A549 (cell line): ENCODE measurements at regions not wholly inside any gene's neighbourhood (a gene's known extent, or its start where the extent isn't known, plus 50 kb on each side); places are given as distances from the start of the nearest gene placed in this dataset.

Source experiments
- ATAC-seq, 2 experiments: fragments of 200-7000 bp in 1 of 2; fragments of >200 bp in 1 of 2; cut with Nextera tagmentation in 1 of 2; cut with Tn5 transposase in 1 of 2; 3 replicates each; pipeline versions ENCODE4 v1.8.0 to v1.9.1; 2018 to 2020; ENCODE audit warnings: mild to moderate bottlenecking in 1 of 2, moderate library complexity in 1 of 2
- CTCF ChIA-PET: fragments of 300-600 bp; sonication (Branson Sonifier 250); formaldehyde crosslinking; extraction: SDS; loops from one replicate; lab custom pipeline; 2021; ENCODE audit warnings: antibody characterized with exemption, inconsistent platforms; lab: Yijun Ruan, JAX
- POLR2A ChIA-PET: fragments of 350-600 bp; formaldehyde crosslinking; extraction: SDS; loops from one replicate; lab custom pipeline; 2021; ENCODE audit warnings: antibody characterized with exemption, inconsistent platforms; lab: Yijun Ruan, JAX
- DNase-seq, 2 experiments: peaks; one replicate each; pipeline versions ENCODE4 v3.0.0 to v3.0.0-alpha.2; 2011 to 2016; ENCODE audit warnings: low read depth in 1 of 2, low spot score in 1 of 2
- FAIRE-seq: peaks from 2 replicates; lab custom pipeline; 2011; peaks lifted over from hg19 to GRCh38; lab: Jason Lieb, UNC
- H3K27ac ChIP-seq, 2 experiments: fragments of >200 bp; sonication (Bioruptor Twin); formaldehyde crosslinking; 3 replicates each; pipeline ENCODE4 v1.5.1; 2016 to 2017
- H3K4me1 ChIP-seq: fragments of >200 bp; sonication (Bioruptor Twin); formaldehyde crosslinking; 3 replicates; pipeline ENCODE4 v1.6.1; 2016
- H3K4me2 ChIP-seq: fragments of >200 bp; sonication (Bioruptor Twin); formaldehyde crosslinking; 3 replicates; pipeline ENCODE4 v1.6.1; 2016
- H3K4me3 ChIP-seq: fragments of >200 bp; sonication (Bioruptor Twin); formaldehyde crosslinking; 3 replicates; pipeline ENCODE4 v1.5.1; 2016
- H3K9me3 ChIP-seq: fragments of >200 bp; sonication (Bioruptor Twin); formaldehyde crosslinking; 3 replicates; pipeline ENCODE4 v1.6.1; 2016
- ATOH8 ChIP-seq: fragments of 250-450 bp; sonication (Bioruptor Pico); IDR thresholded peaks from 2 replicates; pipeline ENCODE4 v1.5.0; 2020; ENCODE audit warnings: low read depth, mild to moderate bottlenecking, moderate library complexity
- CEBPB ChIP-seq, 2 experiments: fragments of >200 bp in 1 of 2; sonication (Bioruptor Twin) in 1 of 2; formaldehyde crosslinking in 1 of 2; IDR thresholded peaks; 2 replicates each; pipeline ENCODE4 v1.6.1; 2012 to 2016
- ESRRA ChIP-seq: fragments of 150-350 bp; IDR thresholded peaks from 2 replicates; pipeline ENCODE4 v1.6.1; 2014; ENCODE audit warnings: mild to moderate bottlenecking, low read length, borderline replicate concordance
- FOSB ChIP-seq: fragments of 250-450 bp; sonication (Bioruptor Pico); IDR thresholded peaks from 2 replicates; pipeline ENCODE4 v1.5.0; 2020; ENCODE audit warnings: mild to moderate bottlenecking, moderate library complexity
- HDAC2 ChIP-seq: fragments of 200-600 bp; sonication (generic); IDR thresholded peaks from 2 replicates; pipeline ENCODE4 v1.6.1; 2016
- HEYL ChIP-seq: fragments of 250-450 bp; sonication (Bioruptor Pico); IDR thresholded peaks from 2 replicates; pipeline ENCODE4 v1.8.0; 2021; ENCODE audit warnings: mild to moderate bottlenecking, moderate library complexity
- MAFK ChIP-seq: fragments of 450-650 bp; IDR thresholded peaks from 2 replicates; pipeline ENCODE4 v1.6.1; 2014; ENCODE audit not compliant: partially characterized antibody
- MYC ChIP-seq: IDR thresholded peaks from 2 replicates; pipeline ENCODE4 v1.6.1; 2012; ENCODE audit warnings: mild to moderate bottlenecking, inconsistent platforms, low read length, improper control_type of control experiment, borderline replicate concordance
- NPAS2 ChIP-seq: fragments of 250-450 bp; sonication (Bioruptor Pico); IDR thresholded peaks from 2 replicates; pipeline ENCODE4 v1.8.0; 2022; ENCODE audit warnings: mild to moderate bottlenecking, moderate library complexity, borderline replicate concordance
- NR3C1 ChIP-seq: fragments of >200 bp; sonication (Bioruptor Twin); formaldehyde crosslinking; IDR thresholded peaks from 3 replicates; pipeline ENCODE4 v1.6.1; 2017
- PHF8 ChIP-seq: fragments of 200-600 bp; sonication (generic); IDR thresholded peaks from 2 replicates; pipeline ENCODE4 v1.6.1; 2016; ENCODE audit warnings: low read depth, mild to moderate bottlenecking, antibody characterized with exemption, moderate library complexity, borderline replicate concordance
- RAD21 ChIP-seq, 2 experiments: fragments of >200 bp in 1 of 2; sonication (Bioruptor Twin) in 1 of 2; formaldehyde crosslinking in 1 of 2; IDR thresholded peaks in 1 of 2; conservative IDR thresholded peaks in 1 of 2; 2 replicates in 1 of 2; 3 replicates in 1 of 2; pipeline ENCODE4 v1.6.1; 2012 to 2018; ENCODE audit warnings: inconsistent platforms in 1 of 2
- RCOR1 ChIP-seq: fragments of 150-350 bp; IDR thresholded peaks from 2 replicates; pipeline ENCODE4 v1.6.1; 2014; ENCODE audit warnings: antibody characterized with exemption, low read length, low read depth
- REST ChIP-seq: fragments of 200-600 bp; sonication (generic); IDR thresholded peaks from 2 replicates; pipeline ENCODE4 v1.6.1; 2016; ENCODE audit warnings: antibody characterized with exemption, mild to moderate bottlenecking, moderate library complexity
- RNF2 ChIP-seq: fragments of 200-600 bp; sonication (generic); IDR thresholded peaks from 2 replicates; pipeline ENCODE4 v1.6.1; 2016; ENCODE audit warnings: low read depth, mild to moderate bottlenecking, antibody characterized with exemption, moderate library complexity, borderline replicate concordance
- SMC3 ChIP-seq: fragments of >200 bp; sonication (Bioruptor Twin); formaldehyde crosslinking; IDR thresholded peaks from 3 replicates; pipeline ENCODE4 v1.6.1; 2018; ENCODE audit warnings: inconsistent platforms
- TFCP2L1 ChIP-seq: fragments of 250-450 bp; sonication (Bioruptor Pico); IDR thresholded peaks from 2 replicates; pipeline ENCODE4 v1.5.0; 2021; ENCODE audit warnings: mild to moderate bottlenecking
- ZFP36 ChIP-seq: fragments of 450-650 bp; IDR thresholded peaks from 2 replicates; pipeline ENCODE4 v1.6.1; 2014; ENCODE audit warnings: borderline replicate concordance; ENCODE audit not compliant: partially characterized antibody
- ZSCAN20 ChIP-seq: fragments of 250-450 bp; sonication (Bioruptor Pico); IDR thresholded peaks from 2 replicates; pipeline ENCODE4 v1.8.0; 2022; ENCODE audit warnings: mild to moderate bottlenecking, moderate library complexity
- WGBS: methylation state at CpG from one replicate; pipeline ENCODE4 v1.1.6; 2017; ENCODE audit errors: missing lambda C conversion rate; 5-methylcytosine and 5-hydroxymethylcytosine counted together

GRCh38 chr11:28966951-28967350 is 858.8 kb downstream of the METTL15 start:
- ChIA-PET CTCF (interaction anchor here (0.5 kb wide), 1 partner anchor 1701 kb away, joined by 4 read pairs; no protein-coding TSS in a partner anchor), POLR2A (no interaction called here)
- Histone ChIP-seq H3K4me3 (no peak overlapping the region), H3K27ac (peak overlapping the region in 1 of 2 experiments; percentile 63; a peak in 2 of 6 replicates), H3K9me3 (peaks cover 4% of the 10 kb centered on the region; the same call in 2 of the 3 replicates), H3K4me1 (peaks cover 43% of the 10 kb centered on the region), H3K4me2 (no peak overlapping the region)
- DNase-seq (no peak), ATAC-seq (no peak), FAIRE-seq (no peak)
- no peak for TF ChIP-seq ESRRA
- TF ChIP-seq HEYL: no peak
- TF ChIP-seq TFCP2L1: no peak
- TF ChIP-seq HDAC2: no peak
- 76% methylated on average over 1 of the region's 1 CpG for WGBS

- Histone ChIP-seq H3K4me1 (peaks cover 43% of the 10 kb centered on the region), H3K9me3 (peaks cover 4% of the 10 kb centered on the region; the same call in 2 of the 3 replicates), H3K4me2 (no peak overlapping the region), H3K4me3 (no peak overlapping the region), H3K27ac (no peak overlapping the region)
- TF ChIP-seq RCOR1 (no peak), PHF8 (no peak), ATOH8 (CRISPR knock-in tag) (no peak), RNF2 (no peak), RAD21 (conservative IDR thresholded peaks at IDR 0.05 in 1 of 2, IDR thresholded peaks at IDR 0.05 in 1 of 2) (no peak)
- POLR2A ChIA-PET: no interaction called here
- ATAC-seq (no peak), FAIRE-seq (no peak), DNase-seq (no peak)
- WGBS: 83% methylated on average over 1 of the region's 1 CpG
- CTCF ChIA-PET: interaction anchor here (0.5 kb wide), 1 partner anchor 364 kb away, joined by 3 read pairs; no protein-coding TSS in a partner anchor
Observed at GRCh38 chr11:28965819-28966218, 857.6 kb downstream of the METTL15 start.

GRCh38 chr11:28964811-28965210 is 856.6 kb downstream of the METTL15 start:
- H3K9me3 ChIP-seq: peaks cover 4% of the 10 kb centered on the region; the same call in 2 of the 3 replicates
- H3K27ac ChIP-seq: peak overlapping the region in 1 of 2 experiments; percentile 35; a peak in 1 of 6 replicates
- FAIRE-seq (no peak), ATAC-seq (no peak), DNase-seq (no peak)
- no peak overlapping the region for H3K4me3 ChIP-seq
- CTCF ChIA-PET: no interaction called here
- peaks cover 33% of the 10 kb centered on the region for H3K4me1 ChIP-seq
- TF ChIP-seq MYC (no peak), CEBPB (IDR thresholded peaks at IDR 0.05) (no peak), ZFP36 (no peak), ESRRA (no peak), NPAS2 (CRISPR knock-in tag) (no peak), ATOH8 (CRISPR knock-in tag) (no peak), REST (no peak), ZSCAN20 (CRISPR knock-in tag) (no peak), FOSB (CRISPR knock-in tag) (no peak), NR3C1 (no peak), MAFK (no peak), SMC3 (no peak)
- H3K4me2 ChIP-seq: no peak overlapping the region
- POLR2A ChIA-PET: no interaction called here
- WGBS: 75% methylated on average over 1 of the region's 1 CpG
